LHCN-M2 (cell line): ENCODE measurements at regions not wholly inside any gene's neighbourhood (a gene's known extent, or its start where the extent isn't known, plus 50 kb on each side); places are given as distances from the start of the nearest gene placed in this dataset.
A peak's percentile ranks its signal among the peaks of the same experiment; 100 is the strongest.

Source experiments
- DNase-seq: peaks from one replicate; pipeline ENCODE4 v3.0.0-alpha.2; 2012; ENCODE audit warnings: low read depth

- DNase-seq = no peak
Observed at GRCh38 chrX:8232406-8232805, 61.3 kb upstream of the VCX2 start.

DNA sequence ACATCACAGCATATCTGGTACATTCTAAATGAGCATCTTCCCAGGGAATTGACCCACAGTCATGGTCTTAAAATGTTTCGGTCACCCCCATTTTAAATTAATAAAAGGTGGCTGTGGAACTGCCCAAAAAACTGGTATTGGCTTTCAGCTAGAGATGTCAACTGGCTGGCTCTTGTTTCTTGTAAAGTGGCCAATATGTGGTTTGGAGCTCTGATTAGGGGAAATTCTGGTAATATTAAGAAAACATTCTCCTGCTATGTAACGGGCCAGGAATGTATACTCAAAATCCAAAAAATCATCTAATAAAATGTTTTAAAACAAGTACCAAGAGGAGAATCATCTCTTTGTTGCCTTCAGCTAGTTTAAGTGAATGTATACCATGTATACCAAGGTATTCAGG lies 62.0 kb upstream of the VCX2 start:
- no peak for DNase-seq

DNA sequence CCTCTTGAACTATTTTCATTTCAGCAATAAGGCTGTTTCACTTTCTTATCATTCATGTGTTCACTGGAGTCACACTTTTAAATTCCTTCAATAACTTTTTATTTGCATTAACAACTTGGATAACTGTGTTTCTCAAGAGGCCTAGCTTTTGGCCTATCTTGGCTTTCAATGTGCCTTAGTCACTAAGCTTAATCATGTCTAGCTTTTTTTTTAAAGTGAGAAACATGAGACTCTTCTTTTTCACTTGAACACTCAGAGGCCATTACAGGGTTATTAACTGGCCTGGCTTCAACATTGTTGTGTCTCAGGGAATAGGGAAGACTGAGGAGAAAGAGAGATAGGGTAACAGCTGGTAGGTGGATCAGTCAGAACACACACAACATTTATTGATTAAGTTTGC lies 64.0 kb upstream of the VCX2 start:
- DNase-seq = no peak

DNA sequence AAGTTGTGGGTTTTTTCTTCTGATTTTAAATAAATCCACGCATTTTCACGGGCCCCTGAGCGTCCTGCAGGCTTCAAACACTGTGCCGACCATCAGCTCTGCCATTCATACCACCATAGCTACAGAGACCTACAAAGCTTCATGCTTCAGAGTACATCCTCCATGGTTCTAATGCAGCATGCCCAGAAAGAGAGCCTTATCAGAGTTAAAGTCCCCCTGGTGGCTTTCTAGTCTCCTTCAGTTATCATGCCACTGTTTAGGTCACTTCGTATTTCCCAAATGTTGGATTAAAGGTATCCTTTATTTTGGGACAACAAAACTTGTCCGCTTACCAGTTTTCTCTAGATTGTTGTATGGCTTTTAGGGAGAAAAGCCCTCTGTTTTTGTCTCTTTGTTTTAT lies 66.7 kb upstream of the VCX2 start:
- no peak for DNase-seq

DNA sequence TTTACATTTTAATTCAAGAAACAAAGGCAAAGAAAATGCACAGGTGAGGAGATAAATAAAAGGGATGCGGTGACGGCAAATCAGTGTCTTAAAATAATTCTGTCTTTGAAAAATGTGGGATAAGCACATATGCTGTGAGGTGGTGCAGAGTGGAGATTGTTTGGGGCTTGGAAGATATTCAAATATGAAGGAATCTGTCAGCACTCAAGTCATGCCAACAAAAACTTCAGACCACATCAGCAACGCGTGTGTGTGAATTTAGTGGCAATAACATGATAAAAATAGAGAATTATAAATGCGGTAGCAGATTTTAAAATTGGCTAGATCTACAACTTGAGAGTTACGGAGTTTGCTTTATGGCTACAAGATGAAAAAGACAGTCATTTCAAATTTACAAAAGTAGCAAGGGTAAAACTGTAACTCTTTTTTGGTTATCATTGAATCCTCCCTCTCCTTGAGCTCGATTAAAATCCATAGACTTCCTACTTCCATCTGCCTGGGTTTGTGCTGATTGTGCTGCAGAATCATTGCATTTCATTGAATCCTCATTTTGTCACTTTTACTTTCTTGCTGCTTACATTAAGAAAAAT lies 71.5 kb upstream of the VCX2 start:
- no peak for DNase-seq

DNA sequence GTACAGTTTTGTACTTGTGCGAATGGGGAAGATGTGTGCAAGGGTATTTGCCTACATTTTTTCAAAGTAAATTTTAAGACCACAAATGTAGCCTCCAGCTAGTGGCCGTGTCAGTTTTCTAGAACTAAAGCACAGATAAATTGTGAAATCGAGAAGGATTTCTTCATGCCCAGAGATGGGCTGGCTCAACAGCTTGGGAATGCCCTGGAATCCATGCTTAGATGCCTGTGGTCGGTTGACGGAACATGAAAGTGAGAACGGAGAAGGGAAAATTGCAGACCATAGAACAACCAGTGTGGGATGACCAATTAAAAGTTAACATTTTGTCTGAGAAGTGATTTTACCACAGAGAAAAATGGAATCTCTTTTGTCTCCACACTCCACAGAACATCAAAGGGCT lies 73.2 kb upstream of the VCX2 start:
- no peak for DNase-seq

DNA sequence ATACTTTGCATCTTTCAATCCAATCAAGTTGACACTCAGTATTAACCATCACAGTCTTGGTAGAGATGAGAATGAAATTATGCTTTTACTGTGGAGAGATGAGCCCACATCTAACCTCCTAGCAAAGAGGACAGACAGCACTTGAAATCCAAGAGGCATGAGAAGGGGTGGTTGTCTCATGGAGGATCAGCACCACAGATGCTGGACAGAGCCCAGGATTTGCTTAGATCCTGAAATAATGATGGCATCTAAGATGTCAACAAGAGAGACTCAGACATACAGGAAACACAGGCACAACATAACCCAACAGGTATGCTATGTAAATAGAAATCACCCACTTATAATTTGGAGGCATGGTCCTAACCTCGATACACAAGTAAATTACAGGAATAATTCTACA lies 74.3 kb upstream of the VCX2 start:
- DNase-seq = no peak

- no peak for DNase-seq
Observed at GRCh38 chrX:8253096-8253495, 82.0 kb upstream of the VCX2 start.

DNA sequence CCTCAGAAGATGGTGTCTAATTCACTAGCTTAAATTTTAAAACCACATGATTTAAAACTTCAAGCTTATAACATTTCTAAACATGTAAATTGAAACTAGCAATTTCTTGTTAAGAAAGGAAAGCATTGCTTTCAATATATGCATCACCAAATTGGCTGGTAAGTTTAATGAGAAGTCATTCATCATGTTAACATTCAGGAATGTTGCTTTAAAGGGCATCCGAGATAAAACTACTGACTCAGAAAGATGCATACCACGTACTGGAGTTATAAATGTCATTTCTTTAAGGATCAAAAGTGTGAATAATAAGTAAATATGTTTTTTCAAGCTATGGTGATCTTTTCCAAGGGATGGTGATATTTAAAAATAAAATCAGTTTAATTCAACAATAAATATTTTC lies 83.3 kb upstream of the VCX2 start:
- DNase-seq = no peak

- no peak for DNase-seq
Observed at GRCh38 chrX:8272821-8273220, 101.8 kb upstream of the VCX2 start.

GRCh38 chrX:8273451-8273895 lies 102.4 kb upstream of the VCX2 start:
- no peak for DNase-seq

- DNase-seq = no peak
Observed at GRCh38 chrX:8274170-8274569, 103.1 kb upstream of the VCX2 start.

DNA sequence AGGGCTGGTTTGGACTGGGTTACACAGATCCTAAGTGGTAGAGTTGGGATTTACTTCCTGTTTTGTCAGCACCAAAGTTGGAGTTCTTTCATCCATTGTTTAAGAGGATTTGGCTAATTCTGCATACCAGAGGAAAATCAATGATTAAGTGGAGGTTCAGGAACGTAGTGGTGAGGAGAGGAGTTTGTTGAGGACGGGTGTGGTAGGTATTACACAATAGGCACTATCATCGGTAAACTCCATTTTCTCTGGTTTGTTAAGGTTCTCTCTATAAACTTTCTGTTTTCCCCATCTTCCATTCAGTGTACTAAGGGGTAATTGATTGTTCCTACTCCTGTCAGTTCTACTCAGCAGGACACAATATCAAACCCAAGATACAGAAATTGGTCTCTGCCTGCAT lies 107.5 kb upstream of the VCX2 start:
- no peak for DNase-seq

GRCh38 chrX:8279323-8279722 lies 108.3 kb upstream of the VCX2 start:
- no peak for DNase-seq

DNA sequence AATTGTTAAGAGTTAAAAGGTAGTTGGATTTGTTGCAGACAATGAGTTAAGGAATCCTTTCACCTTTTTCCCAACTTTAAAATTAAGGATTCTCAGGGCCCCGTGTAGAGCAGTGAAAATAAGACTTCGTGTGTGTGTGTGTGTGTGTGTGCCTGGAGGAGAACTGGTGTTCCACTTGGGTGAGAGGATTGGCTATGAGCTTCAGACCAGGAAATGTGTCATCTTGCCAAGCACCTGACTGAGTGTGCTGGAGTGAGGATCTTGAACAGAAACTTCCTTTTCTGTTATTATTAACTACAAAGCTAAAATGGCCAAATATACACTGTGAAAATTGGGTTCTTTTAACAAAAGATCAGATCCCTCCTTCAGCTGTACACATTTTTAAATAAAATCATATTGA lies 113.1 kb upstream of the VCX2 start:
- DNase-seq = no peak

DNA sequence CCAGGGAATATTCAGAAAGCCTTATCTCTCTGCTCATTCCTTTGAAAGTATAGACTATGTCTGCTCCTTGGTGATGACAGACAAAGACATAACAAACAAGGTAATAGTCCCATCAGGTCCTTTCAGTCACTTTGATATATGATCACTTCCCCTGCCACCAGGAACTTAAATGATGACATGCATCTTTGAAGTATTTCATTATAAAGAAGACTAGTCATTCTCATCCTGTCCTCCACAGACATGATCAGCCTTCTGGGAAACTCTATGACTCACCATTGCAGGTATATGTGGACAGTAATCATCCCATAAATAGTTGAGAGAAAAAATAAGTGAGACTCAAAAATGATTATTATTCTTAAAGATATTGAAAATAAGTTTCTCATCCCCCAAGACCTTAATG lies 117.5 kb upstream of the VCX2 start:
- no peak for DNase-seq

DNA sequence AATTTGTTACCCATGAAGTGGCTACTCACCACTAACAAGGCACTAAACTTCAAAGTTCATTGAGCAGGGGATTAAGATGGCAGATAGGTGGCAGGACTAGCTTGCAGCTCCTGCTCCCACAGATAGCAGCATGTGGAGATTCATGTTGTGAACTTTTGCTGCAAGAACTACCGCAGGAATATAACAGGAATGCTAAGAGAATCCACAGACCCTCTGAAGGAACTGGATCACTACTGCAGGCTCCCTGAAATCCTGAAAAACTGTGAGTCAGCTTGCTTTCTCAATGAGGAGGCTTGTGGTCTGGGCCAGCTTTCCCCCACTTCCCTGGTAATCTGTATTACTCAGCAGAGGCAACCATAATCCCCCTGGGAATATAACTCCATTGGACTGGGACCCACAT lies 118.5 kb upstream of the VCX2 start:
- DNase-seq = peak; percentile 1

DNA sequence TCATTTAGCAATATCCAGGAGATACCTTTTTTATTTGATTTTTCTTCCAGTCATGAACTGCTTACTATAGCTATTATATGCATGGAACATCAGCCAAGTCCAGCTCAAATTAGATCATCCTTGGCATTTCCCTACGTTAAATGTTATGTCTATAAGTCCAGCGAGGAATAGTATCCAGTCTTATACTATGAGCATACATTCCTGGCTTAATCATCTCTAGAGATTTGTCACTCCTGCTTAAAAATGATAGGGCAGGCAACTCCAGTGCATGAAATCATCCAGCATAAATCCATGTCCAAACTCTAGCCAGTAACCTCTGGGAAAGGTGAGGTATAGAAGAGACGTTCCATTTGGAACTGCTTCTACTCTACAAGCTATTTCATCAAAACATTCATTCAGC lies 126.7 kb upstream of the VCX2 start:
- no peak for DNase-seq

GRCh38 chrX:8304668-8305067 lies 133.6 kb upstream of the VCX2 start:
- DNase-seq = no peak

- DNase-seq = no peak
Observed at GRCh38 chrX:8305350-8305749, 134.3 kb upstream of the VCX2 start.

- no peak for DNase-seq
Observed at GRCh38 chrX:8306291-8306925, 135.3 kb upstream of the VCX2 start.

GRCh38 chrX:8310409-8310808 lies 139.3 kb upstream of the VCX2 start:
- DNase-seq = no peak

DNA sequence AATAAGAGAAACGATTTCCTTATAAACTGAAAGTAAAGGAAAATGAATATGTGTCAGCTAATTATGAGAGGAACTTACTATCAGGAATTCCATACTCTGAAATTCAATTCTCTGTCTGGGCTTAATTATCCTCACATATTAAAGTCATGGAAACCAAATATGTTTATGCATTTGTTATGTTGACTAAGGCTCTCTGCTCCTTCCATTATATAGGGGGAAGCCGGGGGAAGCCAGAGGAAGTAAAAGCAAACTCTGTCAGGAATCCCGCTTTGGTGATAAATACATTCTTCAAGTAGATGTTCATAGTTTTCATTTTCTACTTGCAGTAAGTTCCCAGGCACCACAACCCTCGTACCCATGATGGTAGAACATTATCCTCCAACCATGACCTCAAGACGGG lies 142.8 kb upstream of the VCX2 start:
- DNase-seq = no peak

DNA sequence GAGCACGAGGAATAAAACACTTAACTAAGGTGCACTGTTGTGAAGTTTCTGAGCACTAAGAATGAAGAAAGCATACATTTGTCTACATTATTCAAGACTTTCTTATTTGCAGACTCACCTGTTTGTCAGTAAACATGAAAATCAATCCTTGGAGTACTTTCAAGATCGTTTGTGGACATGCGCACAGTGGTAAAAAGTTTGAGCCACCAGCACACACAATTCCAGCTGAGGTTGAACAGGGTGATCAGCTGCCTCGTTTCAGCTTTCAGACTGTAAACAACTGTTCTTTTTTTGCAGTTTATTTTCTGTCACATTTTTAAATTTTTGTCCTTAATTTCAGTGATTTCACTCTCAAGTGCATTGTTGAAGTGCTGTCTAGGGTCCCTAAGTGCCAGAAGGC lies 143.8 kb upstream of the VCX2 start:
- DNase-seq = no peak
